H1 (cell line): ENCODE measurements at regions not wholly inside any gene's neighbourhood (a gene's known extent, or its start where the extent isn't known, plus 50 kb on each side); places are given as distances from the start of the nearest gene placed in this dataset.

Experiments
- CBX5 ChIP-seq: fragments of 300-800, 300-1000 bp; sonication (generic); IDR thresholded peaks from 2 replicates; pipeline ENCODE4 v1.7.1; 2016; ENCODE audit warnings: antibody characterized with exemption, low read length, low read depth
- EP300 ChIP-seq, 2 experiments: IDR thresholded peaks; 1 replicate in 1 of 2; 2 replicates in 1 of 2; pipeline ENCODE4 v1.6.1; 2011 to 2012; ENCODE audit warnings: low read depth in 2 of 2, low read length in 2 of 2, mild to moderate bottlenecking in 2 of 2, borderline replicate concordance in 1 of 2, inconsistent platforms in 1 of 2, moderate library complexity in 1 of 2
- EZH2 ChIP-seq: fragments of 200-600 bp; sonication (generic); IDR thresholded peaks from 2 replicates; pipeline ENCODE4 v1.7.1; 2012; ENCODE audit warnings: low read depth, mild to moderate bottlenecking, moderate library complexity, low read length, inconsistent platforms; ENCODE audit not compliant: severe bottlenecking
- POLR2A ChIP-seq, 2 experiments: IDR thresholded peaks; 1 replicate in 1 of 2; 2 replicates in 1 of 2; pipeline ENCODE4 v1.6.1; 2011; ENCODE audit warnings: low read depth in 2 of 2, low read length in 2 of 2, mild to moderate bottlenecking in 2 of 2; ENCODE audit errors: control extremely low read depth in 1 of 2
- RAD21 ChIP-seq, 2 experiments: IDR thresholded peaks in 1 of 2; conservative IDR thresholded peaks in 1 of 2; 2 replicates each; pipeline ENCODE4 v1.6.1; 2011; ENCODE audit warnings: low read depth in 2 of 2, low read length in 2 of 2, improper control_type of control experiment in 1 of 2, inconsistent platforms in 1 of 2, mild to moderate bottlenecking in 1 of 2, moderate library complexity in 1 of 2
- SIRT6 ChIP-seq: IDR thresholded peaks from one replicate; pipeline ENCODE4 v1.7.1; 2012; ENCODE audit warnings: low read length, inconsistent platforms
- SP2 ChIP-seq: IDR thresholded peaks from 2 replicates; pipeline ENCODE4 v1.6.1; 2012; ENCODE audit warnings: mild to moderate bottlenecking, low read length, inconsistent platforms
- TAF1 ChIP-seq: IDR thresholded peaks from 2 replicates; pipeline ENCODE4 v1.6.1; 2011; ENCODE audit warnings: mild to moderate bottlenecking, low read depth, low read length
- ZNF274 ChIP-seq: IDR thresholded peaks from 2 replicates; pipeline ENCODE4 v1.7.0; 2012; ENCODE audit warnings: low read length, borderline replicate concordance; ENCODE audit errors: extremely low read depth
- TF ChIP-seq, protein P1 (sequence below), 3 experiments: IDR thresholded peaks; 1 replicate in 2 of 3; 2 replicates in 1 of 3; pipeline versions ENCODE4 v1.5.1 to v1.6.1; 2011; ENCODE audit warnings: low read length in 3 of 3, mild to moderate bottlenecking in 3 of 3, inconsistent platforms in 2 of 3, low read depth in 1 of 3, moderate library complexity in 1 of 3; ENCODE audit not compliant: insufficient read depth in 1 of 3; ENCODE audit errors: control extremely low read depth in 1 of 3

DNA sequence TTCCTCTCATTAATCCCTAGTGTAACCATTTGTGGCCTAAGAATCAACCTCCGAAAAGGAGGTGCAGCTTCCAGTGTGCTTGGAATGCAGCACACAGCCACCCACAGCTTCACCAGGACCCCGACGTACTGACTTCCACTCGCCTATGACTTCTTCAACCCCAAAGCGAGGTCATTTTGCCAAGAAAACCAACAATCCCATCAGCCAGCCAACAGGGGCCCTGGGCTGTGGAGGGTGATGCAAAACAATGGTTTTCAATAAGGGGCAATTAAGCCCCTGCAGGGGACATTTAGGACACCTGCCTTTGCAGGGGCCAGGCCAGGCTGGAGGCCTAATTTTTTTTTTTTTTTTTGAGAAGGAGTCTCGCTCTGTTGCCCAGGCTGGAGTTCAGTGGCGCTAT is 158.1 kb upstream of the SKOR2 start:
- TF ChIP-seq, protein P1, sequence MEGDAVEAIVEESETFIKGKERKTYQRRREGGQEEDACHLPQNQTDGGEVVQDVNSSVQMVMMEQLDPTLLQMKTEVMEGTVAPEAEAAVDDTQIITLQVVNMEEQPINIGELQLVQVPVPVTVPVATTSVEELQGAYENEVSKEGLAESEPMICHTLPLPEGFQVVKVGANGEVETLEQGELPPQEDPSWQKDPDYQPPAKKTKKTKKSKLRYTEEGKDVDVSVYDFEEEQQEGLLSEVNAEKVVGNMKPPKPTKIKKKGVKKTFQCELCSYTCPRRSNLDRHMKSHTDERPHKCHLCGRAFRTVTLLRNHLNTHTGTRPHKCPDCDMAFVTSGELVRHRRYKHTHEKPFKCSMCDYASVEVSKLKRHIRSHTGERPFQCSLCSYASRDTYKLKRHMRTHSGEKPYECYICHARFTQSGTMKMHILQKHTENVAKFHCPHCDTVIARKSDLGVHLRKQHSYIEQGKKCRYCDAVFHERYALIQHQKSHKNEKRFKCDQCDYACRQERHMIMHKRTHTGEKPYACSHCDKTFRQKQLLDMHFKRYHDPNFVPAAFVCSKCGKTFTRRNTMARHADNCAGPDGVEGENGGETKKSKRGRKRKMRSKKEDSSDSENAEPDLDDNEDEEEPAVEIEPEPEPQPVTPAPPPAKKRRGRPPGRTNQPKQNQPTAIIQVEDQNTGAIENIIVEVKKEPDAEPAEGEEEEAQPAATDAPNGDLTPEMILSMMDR (IDR thresholded peaks at IDR 0.05; ENCODE audit: control extremely low read depth in 1 of 3, insufficient read depth in 1 of 3, low read depth in 1 of 3, low read length in 3 of 3), result no peak
- TF ChIP-seq TAF1 (no peak), EP300 (IDR thresholded peaks at IDR 0.05; ENCODE audit: borderline replicate concordance in 1 of 2, low read depth in 2 of 2, low read length in 2 of 2) (no peak), EZH2 (no peak), RAD21 (IDR thresholded peaks at IDR 0.05 in 1 of 2, conservative IDR thresholded peaks at IDR 0.05 in 1 of 2; ENCODE audit: low read depth in 2 of 2, low read length in 2 of 2) (no peak), CBX5 (no peak), POLR2A (IDR thresholded peaks at IDR 0.05; ENCODE audit: control extremely low read depth in 1 of 2, low read depth in 2 of 2, low read length in 2 of 2) (no peak), ZNF274 (no peak), SIRT6 (no peak), SP2 (no peak)
